ENCODE measurements at regions not wholly inside any gene's neighbourhood (a gene's known extent, or its start where the extent isn't known, plus 50 kb on each side); places are given as distances from the start of the nearest gene placed in this dataset.
"Not testable (repeated sequence)": the region's sequence is repeated elsewhere in the genome, so short reads cannot be mapped to it uniquely, and the experiment has no call there.

- peaks cover 71% of the 10 kb centered on the region for H3K9me3 ChIP-seq (ENCODE audit: insufficient read depth, low read depth, low read length)
- not testable (repeated sequence) for H3K4me1 ChIP-seq (ENCODE audit: insufficient read depth, low read length); H3K36me3 ChIP-seq (ENCODE audit: insufficient read depth, low read length); H3K4me3 ChIP-seq (ENCODE audit: low read length); H3K27ac ChIP-seq (ENCODE audit: low read depth, low read length); H3K27me3 ChIP-seq (ENCODE audit: insufficient read depth, low read length); H3K9ac ChIP-seq (ENCODE audit: low read depth, low read length)
- 70% methylated on average over 2 of the region's 2 CpGs for WGBS
These were observed 1147.7 kb downstream of the TMEM121 start for GRCh38 chr14:106674093-106674492.

- H3K9ac ChIP-seq (ENCODE audit: low read depth, low read length); H3K27ac ChIP-seq (ENCODE audit: low read depth, low read length); H3K36me3 ChIP-seq (ENCODE audit: insufficient read depth, low read length); H3K27me3 ChIP-seq (ENCODE audit: insufficient read depth, low read length); H3K4me1 ChIP-seq (ENCODE audit: insufficient read depth, low read length); H3K4me3 ChIP-seq (ENCODE audit: low read length): not testable (repeated sequence)
- 88% methylated on average over 13 of the region's 13 CpGs for WGBS
- peaks cover 70% of the 10 kb centered on the region for H3K9me3 ChIP-seq (ENCODE audit: insufficient read depth, low read depth, low read length)
These were observed 1148.2 kb downstream of the TMEM121 start for GRCh38 chr14:106674509-106675125.

- not testable (repeated sequence) for H3K27me3 ChIP-seq (ENCODE audit: insufficient read depth, low read length); H3K4me3 ChIP-seq (ENCODE audit: low read length); H3K4me1 ChIP-seq (ENCODE audit: insufficient read depth, low read length); H3K9ac ChIP-seq (ENCODE audit: low read depth, low read length); H3K27ac ChIP-seq (ENCODE audit: low read depth, low read length); H3K36me3 ChIP-seq (ENCODE audit: insufficient read depth, low read length)
- 73% methylated on average over 3 of the region's 3 CpGs for whole genome bisulfite sequencing
- peaks cover 64% of the 10 kb centered on the region for H3K9me3 ChIP-seq (ENCODE audit: insufficient read depth, low read depth, low read length)
These were observed 1149.3 kb downstream of the TMEM121 start for GRCh38 chr14:106675716-106676115.

GRCh38 chr14:106679776-106680175 is 1153.4 kb downstream of the TMEM121 start:
- H3K36me3 ChIP-seq (ENCODE audit: insufficient read depth, low read length), result no peaks in the 10 kb centered on the region
- no peaks in the 10 kb centered on the region for H3K27me3 ChIP-seq (ENCODE audit: insufficient read depth, low read length)
- no peak overlapping the region for H3K27ac ChIP-seq (ENCODE audit: low read depth, low read length)
- peaks cover 73% of the 10 kb centered on the region for H3K9me3 ChIP-seq (ENCODE audit: insufficient read depth, low read depth, low read length)
- no peaks in the 10 kb centered on the region for H3K4me1 ChIP-seq (ENCODE audit: insufficient read depth, low read length)
- 62% methylated on average over 5 of the region's 5 CpGs for WGBS
- H3K4me3 ChIP-seq (ENCODE audit: low read length), result no peak overlapping the region
- no peak overlapping the region for H3K9ac ChIP-seq (ENCODE audit: low read depth, low read length)

GRCh38 chr14:106681161-106681560 is 1154.8 kb downstream of the TMEM121 start:
- peaks cover 85% of the 10 kb centered on the region for H3K9me3 ChIP-seq (ENCODE audit: insufficient read depth, low read depth, low read length)
- H3K4me1 ChIP-seq (ENCODE audit: insufficient read depth, low read length), result no peaks in the 10 kb centered on the region
- no peak overlapping the region for H3K9ac ChIP-seq (ENCODE audit: low read depth, low read length)
- H3K27ac ChIP-seq (ENCODE audit: low read depth, low read length), result no peak overlapping the region
- 91% methylated on average over 7 of the region's 8 CpGs for WGBS
- H3K4me3 ChIP-seq (ENCODE audit: low read length), result no peak overlapping the region
- H3K27me3 ChIP-seq (ENCODE audit: insufficient read depth, low read length), result no peaks in the 10 kb centered on the region
- H3K36me3 ChIP-seq (ENCODE audit: insufficient read depth, low read length), result peaks cover under 1% of the 10 kb centered on the region; the same call in 1 of the 2 replicates

- Histone ChIP-seq H3K4me1 (ENCODE audit: insufficient read depth, low read length) (no peaks in the 10 kb centered on the region), H3K27ac (ENCODE audit: low read depth, low read length) (no peak overlapping the region), H3K4me3 (ENCODE audit: low read length) (no peak overlapping the region), H3K36me3 (ENCODE audit: insufficient read depth, low read length) (peaks cover 2% of the 10 kb centered on the region; the same call in 1 of the 2 replicates), H3K27me3 (ENCODE audit: insufficient read depth, low read length) (no peaks in the 10 kb centered on the region), H3K9me3 (ENCODE audit: insufficient read depth, low read depth, low read length) (peaks cover 86% of the 10 kb centered on the region), H3K9ac (ENCODE audit: low read depth, low read length) (no peak overlapping the region)
- 48% methylated on average over 2 of the region's 2 CpGs for WGBS
These were observed 1155.2 kb downstream of the TMEM121 start for GRCh38 chr14:106681568-106681967.

- H3K4me3 ChIP-seq (ENCODE audit: low read length), result no peak overlapping the region
- H3K36me3 ChIP-seq (ENCODE audit: insufficient read depth, low read length), result peaks cover 2% of the 10 kb centered on the region; the same call in 1 of the 2 replicates
- no peak overlapping the region for H3K9ac ChIP-seq (ENCODE audit: low read depth, low read length)
- H3K9me3 ChIP-seq (ENCODE audit: insufficient read depth, low read depth, low read length), result peaks cover 90% of the 10 kb centered on the region
- 71% methylated on average over 4 of the region's 4 CpGs for WGBS
- H3K4me1 ChIP-seq (ENCODE audit: insufficient read depth, low read length), result no peaks in the 10 kb centered on the region
- no peak overlapping the region for H3K27ac ChIP-seq (ENCODE audit: low read depth, low read length)
- no peaks in the 10 kb centered on the region for H3K27me3 ChIP-seq (ENCODE audit: insufficient read depth, low read length)
These were observed 1157.2 kb downstream of the TMEM121 start for GRCh38 chr14:106683631-106684030.

GRCh38 chr14:106686533-106686932 is 1160.2 kb downstream of the TMEM121 start:
- H3K36me3 ChIP-seq (ENCODE audit: insufficient read depth, low read length), result peaks cover 2% of the 10 kb centered on the region; the same call in 1 of the 2 replicates
- H3K4me1 ChIP-seq (ENCODE audit: insufficient read depth, low read length), result no peaks in the 10 kb centered on the region
- H3K27ac ChIP-seq (ENCODE audit: low read depth, low read length), result no peak overlapping the region
- H3K27me3 ChIP-seq (ENCODE audit: insufficient read depth, low read length), result no peaks in the 10 kb centered on the region
- 80% methylated on average over 4 of the region's 5 CpGs for WGBS
- peaks cover 97% of the 10 kb centered on the region for H3K9me3 ChIP-seq (ENCODE audit: insufficient read depth, low read depth, low read length)
- no peak overlapping the region for H3K9ac ChIP-seq (ENCODE audit: low read depth, low read length)
- H3K4me3 ChIP-seq (ENCODE audit: low read length), result no peak overlapping the region

- Histone ChIP-seq H3K27me3 (ENCODE audit: insufficient read depth, low read length) (no peaks in the 10 kb centered on the region), H3K9me3 (ENCODE audit: insufficient read depth, low read depth, low read length) (peaks cover 78% of the 10 kb centered on the region), H3K4me3 (ENCODE audit: low read length) (no peak overlapping the region), H3K36me3 (ENCODE audit: insufficient read depth, low read length) (peaks cover 2% of the 10 kb centered on the region; the same call in 1 of the 2 replicates), H3K27ac (ENCODE audit: low read depth, low read length) (no peak overlapping the region), H3K9ac (ENCODE audit: low read depth, low read length) (no peak overlapping the region), H3K4me1 (ENCODE audit: insufficient read depth, low read length) (no peaks in the 10 kb centered on the region)
- 55% methylated on average over 1 of the region's 1 CpG for WGBS
These were observed 1164.0 kb downstream of the TMEM121 start for GRCh38 chr14:106690333-106690891.

- no peaks in the 10 kb centered on the region for H3K4me1 ChIP-seq (ENCODE audit: insufficient read depth, low read length)
- H3K27ac ChIP-seq (ENCODE audit: low read depth, low read length), result no peak overlapping the region
- WGBS, result 69% methylated on average over 13 of the region's 13 CpGs
- no peaks in the 10 kb centered on the region for H3K36me3 ChIP-seq (ENCODE audit: insufficient read depth, low read length)
- no peaks in the 10 kb centered on the region for H3K27me3 ChIP-seq (ENCODE audit: insufficient read depth, low read length)
- no peak overlapping the region for H3K4me3 ChIP-seq (ENCODE audit: low read length)
- H3K9ac ChIP-seq (ENCODE audit: low read depth, low read length), result no peak overlapping the region
- H3K9me3 ChIP-seq (ENCODE audit: insufficient read depth, low read depth, low read length), result peaks cover 73% of the 10 kb centered on the region
These were observed 1165.4 kb downstream of the TMEM121 start for GRCh38 chr14:106691601-106692291.

GRCh38 chr14:106694638-106695393 is 1168.4 kb downstream of the TMEM121 start:
- no peaks in the 10 kb centered on the region for H3K4me1 ChIP-seq (ENCODE audit: insufficient read depth, low read length)
- WGBS, result 58% methylated on average over 19 of the region's 19 CpGs
- H3K36me3 ChIP-seq (ENCODE audit: insufficient read depth, low read length), result no peaks in the 10 kb centered on the region
- H3K27ac ChIP-seq (ENCODE audit: low read depth, low read length), result no peak overlapping the region
- H3K9ac ChIP-seq (ENCODE audit: low read depth, low read length), result no peak overlapping the region
- H3K9me3 ChIP-seq (ENCODE audit: insufficient read depth, low read depth, low read length), result peaks cover 52% of the 10 kb centered on the region
- H3K27me3 ChIP-seq (ENCODE audit: insufficient read depth, low read length), result no peaks in the 10 kb centered on the region
- no peak overlapping the region for H3K4me3 ChIP-seq (ENCODE audit: low read length)

All from HUES64 (cell line).